ENCODE measurements at regions not wholly inside any gene's neighbourhood (a gene's known extent, or its start where the extent isn't known, plus 50 kb on each side); places are given as distances from the start of the nearest gene placed in this dataset.

GRCh38 chr19:29876414-29876813 lies 64.6 kb downstream of the CCNE1 start:
- TF ChIP-seq TCF3 (IDR thresholded peaks at IDR 0.05; ENCODE audit: borderline replicate concordance, insufficient read depth, low read depth, low read length) (no peak), CTCF (IDR thresholded peaks at IDR 0.05 in 2 of 3, conservative IDR thresholded peaks at IDR 0.05 in 1 of 3; ENCODE audit: control insufficient read depth in 2 of 3, extremely low read depth in 1 of 3, insufficient read depth in 1 of 3, low read depth in 3 of 3, low read length in 3 of 3) (no peak), ZNF274 (IDR thresholded peaks at IDR 0.05; ENCODE audit: insufficient read depth, insufficient read length) (no peak), JUNB (IDR thresholded peaks at IDR 0.05) (no peak), SPI1 (IDR thresholded peaks at IDR 0.05; ENCODE audit: borderline replicate concordance, insufficient read depth, low read depth, low read length) (no peak), SREBF1 (IDR thresholded peaks at IDR 0.05; ENCODE audit: low read length) (no peak), POLR2AphosphoS5 (IDR thresholded peaks at IDR 0.05; ENCODE audit: low read length) (no peak), FOXM1 (IDR thresholded peaks at IDR 0.05; ENCODE audit: low read depth, low read length) (no peak)
- TF ChIP-seq, protein P1, sequence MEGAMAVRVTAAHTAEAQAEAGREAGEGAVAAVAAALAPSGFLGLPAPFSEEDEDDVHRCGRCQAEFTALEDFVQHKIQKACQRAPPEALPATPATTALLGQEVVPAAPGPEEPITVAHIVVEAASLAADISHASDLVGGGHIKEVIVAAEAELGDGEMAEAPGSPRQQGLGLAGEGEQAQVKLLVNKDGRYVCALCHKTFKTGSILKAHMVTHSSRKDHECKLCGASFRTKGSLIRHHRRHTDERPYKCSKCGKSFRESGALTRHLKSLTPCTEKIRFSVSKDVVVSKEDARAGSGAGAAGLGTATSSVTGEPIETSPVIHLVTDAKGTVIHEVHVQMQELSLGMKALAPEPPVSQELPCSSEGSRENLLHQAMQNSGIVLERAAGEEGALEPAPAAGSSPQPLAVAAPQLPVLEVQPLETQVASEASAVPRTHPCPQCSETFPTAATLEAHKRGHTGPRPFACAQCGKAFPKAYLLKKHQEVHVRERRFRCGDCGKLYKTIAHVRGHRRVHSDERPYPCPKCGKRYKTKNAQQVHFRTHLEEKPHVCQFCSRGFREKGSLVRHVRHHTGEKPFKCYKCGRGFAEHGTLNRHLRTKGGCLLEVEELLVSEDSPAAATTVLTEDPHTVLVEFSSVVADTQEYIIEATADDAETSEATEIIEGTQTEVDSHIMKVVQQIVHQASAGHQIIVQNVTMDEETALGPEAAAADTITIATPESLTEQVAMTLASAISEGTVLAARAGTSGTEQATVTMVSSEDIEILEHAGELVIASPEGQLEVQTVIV (IDR thresholded peaks at IDR 0.05; ENCODE audit: borderline replicate concordance, partially characterized antibody) = no peak
- TF ChIP-seq, protein P2, sequence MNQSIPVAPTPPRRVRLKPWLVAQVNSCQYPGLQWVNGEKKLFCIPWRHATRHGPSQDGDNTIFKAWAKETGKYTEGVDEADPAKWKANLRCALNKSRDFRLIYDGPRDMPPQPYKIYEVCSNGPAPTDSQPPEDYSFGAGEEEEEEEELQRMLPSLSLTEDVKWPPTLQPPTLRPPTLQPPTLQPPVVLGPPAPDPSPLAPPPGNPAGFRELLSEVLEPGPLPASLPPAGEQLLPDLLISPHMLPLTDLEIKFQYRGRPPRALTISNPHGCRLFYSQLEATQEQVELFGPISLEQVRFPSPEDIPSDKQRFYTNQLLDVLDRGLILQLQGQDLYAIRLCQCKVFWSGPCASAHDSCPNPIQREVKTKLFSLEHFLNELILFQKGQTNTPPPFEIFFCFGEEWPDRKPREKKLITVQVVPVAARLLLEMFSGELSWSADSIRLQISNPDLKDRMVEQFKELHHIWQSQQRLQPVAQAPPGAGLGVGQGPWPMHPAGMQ (IDR thresholded peaks at IDR 0.05; ENCODE audit: borderline replicate concordance) = no peak

Data from GM12878 (cell line).